SK-N-SH (cell line): ENCODE measurements at regions not wholly inside any gene's neighbourhood (a gene's known extent, or its start where the extent isn't known, plus 50 kb on each side); places are given as distances from the start of the nearest gene placed in this dataset.

Experiments used
- CTCF ChIA-PET: fragments of 300-600, 350-600 bp; formaldehyde crosslinking; extraction: SDS; loops from one replicate; lab custom pipeline; 2021; lab: Yijun Ruan, JAX
- POLR2A ChIA-PET: fragments of 350-600 bp; sonication (Branson Sonifier 250); formaldehyde crosslinking; extraction: SDS; loops from one replicate; lab custom pipeline; 2020; ENCODE audit warnings: antibody characterized with exemption, inconsistent platforms; lab: Yijun Ruan, JAX
- DNase-seq: peaks from one replicate; pipeline ENCODE4 v3.0.0; 2012
- H2AFZ ChIP-seq: fragments of 200-600 bp; sonication (generic); 2 replicates; pipeline ENCODE4 v1.8.1; 2016; ENCODE audit warnings: antibody characterized with exemption, mild to moderate bottlenecking, low read depth
- H3F3A ChIP-seq: fragments of 200-600 bp; sonication (generic); replicated peaks from 2 replicates; pipeline ENCODE3; 2016; ENCODE audit warnings: antibody characterized with exemption, mild to moderate bottlenecking; ENCODE audit not compliant: insufficient read depth
- H3K27ac ChIP-seq, 2 experiments: fragments of 200-500 bp in 1 of 2; fragments of 200-600 bp in 1 of 2; sonication (Bioruptor generic) in 1 of 2; sonication (generic), shearing (Covaris generic) in 1 of 2; 2 replicates each; pipeline versions ENCODE4 v1.5.1 to v1.6.1; 2014 to 2016; ENCODE audit warnings: low read depth in 2 of 2, inconsistent platforms in 1 of 2, low read length in 1 of 2, mild to moderate bottlenecking in 1 of 2, mixed read lengths in 1 of 2
- H3K27me3 ChIP-seq: fragments of 200-600 bp; sonication (generic), shearing (Covaris generic); 2 replicates; pipeline ENCODE4 v1.6.1; 2016; ENCODE audit warnings: mixed run types; ENCODE audit not compliant: insufficient read depth
- H3K36me3 ChIP-seq, 2 experiments: fragments of 200-500 bp in 1 of 2; fragments of 200-600 bp in 1 of 2; sonication (Bioruptor generic) in 1 of 2; sonication (generic) in 1 of 2; replicated peaks in 1 of 2; 2 replicates each; pipeline versions ENCODE3 to v1.5.1; 2014 to 2016; ENCODE audit warnings: low read length in 1 of 2, mild to moderate bottlenecking in 1 of 2; ENCODE audit not compliant: insufficient read depth in 2 of 2, control insufficient read depth in 1 of 2
- H3K4me1 ChIP-seq, 2 experiments: fragments of 200-500 bp in 1 of 2; fragments of 200-600 bp in 1 of 2; sonication (Bioruptor generic) in 1 of 2; sonication (generic), shearing (Covaris generic) in 1 of 2; 2 replicates each; pipeline versions ENCODE4 v1.5.1 to v1.6.1; 2014 to 2016; ENCODE audit warnings: low read depth in 1 of 2, low read length in 1 of 2, mixed run types in 1 of 2; ENCODE audit not compliant: insufficient read depth in 2 of 2, control insufficient read depth in 1 of 2
- H3K4me2 ChIP-seq: fragments of 200-600 bp; sonication (generic), shearing (Covaris generic); 2 replicates; pipeline ENCODE4 v1.6.1; 2017; ENCODE audit warnings: mixed run types
- H3K4me3 ChIP-seq, 2 experiments: fragments of 200-500 bp in 1 of 2; fragments of 200-600 bp in 1 of 2; sonication (Bioruptor generic) in 1 of 2; sonication (generic), shearing (Covaris generic) in 1 of 2; 2 replicates each; pipeline versions ENCODE4 v1.5.1 to v1.8.1; 2014 to 2016; ENCODE audit warnings: low read depth in 2 of 2, inconsistent platforms in 1 of 2, low read length in 1 of 2, mild to moderate bottlenecking in 1 of 2, mixed read lengths in 1 of 2, moderate library complexity in 1 of 2
- H3K79me2 ChIP-seq: fragments of 200-600 bp; sonication (generic); 2 replicates; pipeline ENCODE4 v1.8.1; 2017; ENCODE audit warnings: mild to moderate bottlenecking; ENCODE audit not compliant: insufficient read depth
- H3K9ac ChIP-seq: fragments of 200-600 bp; sonication (generic); 2 replicates; pipeline ENCODE4 v1.6.1; 2017; ENCODE audit warnings: mixed run types
- H3K9me2 ChIP-seq: fragments of 200-600 bp; sonication (generic); 2 replicates; pipeline ENCODE4 v1.6.1; 2017; ENCODE audit warnings: mixed run types
- H3K9me3 ChIP-seq: fragments of 200-600 bp; sonication (generic); 2 replicates; pipeline ENCODE4 v1.6.1; 2017; ENCODE audit warnings: mixed run types, mild to moderate bottlenecking, moderate library complexity
- H4K20me1 ChIP-seq: fragments of 200-600 bp; sonication (generic); 2 replicates; pipeline ENCODE4 v1.6.1; 2017; ENCODE audit warnings: mild to moderate bottlenecking, mixed run types; ENCODE audit not compliant: insufficient read depth
- ELF1 ChIP-seq: IDR thresholded peaks from 2 replicates; pipeline ENCODE4 v1.4.0; 2012
- EP300 ChIP-seq, 2 experiments: IDR thresholded peaks; 2 replicates each; pipeline versions ENCODE4 v1.4.0 to v1.6.1; 2012; ENCODE audit warnings: borderline replicate concordance in 1 of 2, low read depth in 1 of 2, low read length in 1 of 2
- EZH2phosphoT487 ChIP-seq: fragments of 200-600 bp; sonication (generic); IDR thresholded peaks from 2 replicates; pipeline ENCODE4 v1.6.1; 2017; ENCODE audit warnings: low read depth, mixed run types, mild to moderate bottlenecking, antibody characterized with exemption, moderate library complexity, borderline replicate concordance
- FOSL2 ChIP-seq: IDR thresholded peaks from 2 replicates; pipeline ENCODE4 v1.4.0; 2012; ENCODE audit warnings: low read depth, mild to moderate bottlenecking, moderate library complexity, borderline replicate concordance
- FOXJ3 ChIP-seq: sonication (generic); formaldehyde crosslinking; IDR thresholded peaks from 2 replicates; pipeline ENCODE4 v1.5.1; 2020; ENCODE audit warnings: mild to moderate bottlenecking, missing genetic modification reagents
- FOXM1 ChIP-seq: IDR thresholded peaks from 2 replicates; pipeline ENCODE4 v1.4.0; 2012; ENCODE audit warnings: low read depth, mild to moderate bottlenecking
- GABPA ChIP-seq: IDR thresholded peaks from 2 replicates; pipeline ENCODE4 v1.4.0; 2012; ENCODE audit warnings: low read depth, mild to moderate bottlenecking
- GATA2 ChIP-seq: sonication (generic); formaldehyde crosslinking; IDR thresholded peaks from 2 replicates; pipeline ENCODE4 v1.5.0; 2020; ENCODE audit warnings: mild to moderate bottlenecking, missing genetic modification reagents
- JUND ChIP-seq: IDR thresholded peaks from 2 replicates; pipeline ENCODE4 v1.4.0; 2012
- MEF2A ChIP-seq: IDR thresholded peaks from 2 replicates; pipeline ENCODE4 v1.4.0; 2012; ENCODE audit warnings: low read depth, borderline replicate concordance
- NRF1 ChIP-seq: IDR thresholded peaks from 2 replicates; pipeline ENCODE4 v1.6.1; 2012; ENCODE audit warnings: low read depth, mild to moderate bottlenecking, low read length
- RAD21 ChIP-seq: IDR thresholded peaks from 2 replicates; pipeline ENCODE4 v1.6.1; 2012; ENCODE audit warnings: mild to moderate bottlenecking, low read length
- RXRA ChIP-seq: IDR thresholded peaks from 2 replicates; pipeline ENCODE4 v1.4.0; 2012; ENCODE audit warnings: low read depth, mild to moderate bottlenecking, borderline replicate concordance
- SIN3A ChIP-seq: IDR thresholded peaks from 2 replicates; pipeline ENCODE4 v1.6.1; 2012; ENCODE audit warnings: low read depth, mild to moderate bottlenecking, low read length, moderate library complexity, borderline replicate concordance
- SMC3 ChIP-seq: IDR thresholded peaks from 2 replicates; pipeline ENCODE4 v1.6.1; 2012; ENCODE audit warnings: low read depth, low read length, improper control_type of control experiment
- WGBS: methylation state at CpG from one replicate; pipeline ENCODE4 v1.1.6; 2017; ENCODE audit warnings: low lambda C conversion rate; 5-methylcytosine and 5-hydroxymethylcytosine counted together
- TF ChIP-seq, protein P1 (sequence below): fragments of 150-350 bp; IDR thresholded peaks from 2 replicates; pipeline ENCODE4 v1.6.1; 2016; ENCODE audit warnings: mild to moderate bottlenecking, low read depth, low read length
- TF ChIP-seq, protein P2 (sequence below): IDR thresholded peaks from 2 replicates; pipeline ENCODE4; 2012
- TF ChIP-seq, protein P3 (sequence below): fragments of 150-350 bp; IDR thresholded peaks from 2 replicates; pipeline ENCODE4 v1.6.1; 2017; ENCODE audit warnings: antibody characterized with exemption, low read length, low read depth, borderline replicate concordance
- TF ChIP-seq, protein P4 (sequence below): fragments of 200-600 bp; sonication (generic); IDR thresholded peaks from 2 replicates; pipeline ENCODE4 v1.6.1; 2017; ENCODE audit warnings: antibody characterized with exemption, mild to moderate bottlenecking, moderate library complexity
- TF ChIP-seq, protein P5 (sequence below): IDR thresholded peaks from 2 replicates; pipeline ENCODE4 v1.4.0; 2012; ENCODE audit warnings: low read depth, borderline replicate concordance
- TF ChIP-seq, protein P6 (sequence below): IDR thresholded peaks from 2 replicates; pipeline ENCODE4 v1.4.0; 2012; ENCODE audit warnings: low read depth, borderline replicate concordance

DNA sequence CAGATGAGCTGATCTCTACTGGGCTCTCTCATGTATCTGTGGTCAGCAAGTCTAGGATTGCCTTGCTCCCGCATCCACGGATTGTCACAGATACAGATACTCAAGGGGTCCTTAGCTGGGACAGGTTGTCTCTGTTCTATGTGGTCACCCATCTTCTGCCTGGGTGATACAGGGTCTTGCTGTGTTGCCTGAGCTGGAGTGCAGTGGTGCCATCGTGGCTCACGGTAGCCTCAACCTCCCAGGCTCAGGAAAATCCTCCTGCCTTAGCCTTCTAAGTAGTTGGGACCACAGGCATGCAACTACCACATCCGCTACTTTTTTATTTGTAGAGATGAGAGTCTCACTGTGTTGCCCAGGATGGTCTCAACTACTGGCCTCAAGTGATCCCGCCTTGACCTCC, 72.5 kb upstream of the ZNF217 start:
- H3K9ac ChIP-seq, result no peak overlapping the region
- H3K27me3 ChIP-seq, result no peaks in the 10 kb centered on the region
- no peak overlapping the region for H3K4me2 ChIP-seq
- no peaks in the 10 kb centered on the region for H3K36me3 ChIP-seq
- no peak for DNase-seq
- no peak overlapping the region for H3K27ac ChIP-seq
- H3K4me3 ChIP-seq, result no peak overlapping the region
- H3K9me3 ChIP-seq, result no peaks in the 10 kb centered on the region
- TF ChIP-seq, protein P1, sequence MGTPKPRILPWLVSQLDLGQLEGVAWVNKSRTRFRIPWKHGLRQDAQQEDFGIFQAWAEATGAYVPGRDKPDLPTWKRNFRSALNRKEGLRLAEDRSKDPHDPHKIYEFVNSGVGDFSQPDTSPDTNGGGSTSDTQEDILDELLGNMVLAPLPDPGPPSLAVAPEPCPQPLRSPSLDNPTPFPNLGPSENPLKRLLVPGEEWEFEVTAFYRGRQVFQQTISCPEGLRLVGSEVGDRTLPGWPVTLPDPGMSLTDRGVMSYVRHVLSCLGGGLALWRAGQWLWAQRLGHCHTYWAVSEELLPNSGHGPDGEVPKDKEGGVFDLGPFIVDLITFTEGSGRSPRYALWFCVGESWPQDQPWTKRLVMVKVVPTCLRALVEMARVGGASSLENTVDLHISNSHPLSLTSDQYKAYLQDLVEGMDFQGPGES, result no peak
- no peak for TF ChIP-seq GABPA
- no peak for TF ChIP-seq SMC3
- no peak for TF ChIP-seq GATA2 (CRISPR knock-in tag)
- no peak for TF ChIP-seq JUND
- TF ChIP-seq EP300 (IDR thresholded peaks at IDR 0.05; ENCODE audit: borderline replicate concordance in 1 of 2, low read depth in 1 of 2, low read length in 1 of 2), result no peak
- TF ChIP-seq FOSL2, result no peak
- TF ChIP-seq, protein P2, sequence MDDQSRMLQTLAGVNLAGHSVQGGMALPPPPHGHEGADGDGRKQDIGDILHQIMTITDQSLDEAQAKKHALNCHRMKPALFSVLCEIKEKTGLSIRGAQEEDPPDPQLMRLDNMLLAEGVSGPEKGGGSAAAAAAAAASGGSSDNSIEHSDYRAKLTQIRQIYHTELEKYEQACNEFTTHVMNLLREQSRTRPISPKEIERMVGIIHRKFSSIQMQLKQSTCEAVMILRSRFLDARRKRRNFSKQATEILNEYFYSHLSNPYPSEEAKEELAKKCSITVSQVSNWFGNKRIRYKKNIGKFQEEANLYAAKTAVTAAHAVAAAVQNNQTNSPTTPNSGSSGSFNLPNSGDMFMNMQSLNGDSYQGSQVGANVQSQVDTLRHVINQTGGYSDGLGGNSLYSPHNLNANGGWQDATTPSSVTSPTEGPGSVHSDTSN, result no peak
- no peak for TF ChIP-seq MEF2A
- 85% methylated on average over 5 of the region's 6 CpGs for WGBS
- no peaks in the 10 kb centered on the region for H4K20me1 ChIP-seq
- ChIA-PET CTCF (interaction anchor here (0.9 kb wide), 1 partner anchor 11 kb away, joined by 3 read pairs; no protein-coding TSS in a partner anchor), POLR2A (no interaction called here)
- no peaks in the 10 kb centered on the region for H3K9me2 ChIP-seq
- no peaks in the 10 kb centered on the region for H3F3A ChIP-seq
- peaks cover 4 to 7% of the 10 kb centered on the region in 2 experiments; a peak in 3 of 4 replicates for H3K4me1 ChIP-seq
- H3K79me2 ChIP-seq, result no peaks in the 10 kb centered on the region
- H2AFZ ChIP-seq, result no peak overlapping the region

DNA sequence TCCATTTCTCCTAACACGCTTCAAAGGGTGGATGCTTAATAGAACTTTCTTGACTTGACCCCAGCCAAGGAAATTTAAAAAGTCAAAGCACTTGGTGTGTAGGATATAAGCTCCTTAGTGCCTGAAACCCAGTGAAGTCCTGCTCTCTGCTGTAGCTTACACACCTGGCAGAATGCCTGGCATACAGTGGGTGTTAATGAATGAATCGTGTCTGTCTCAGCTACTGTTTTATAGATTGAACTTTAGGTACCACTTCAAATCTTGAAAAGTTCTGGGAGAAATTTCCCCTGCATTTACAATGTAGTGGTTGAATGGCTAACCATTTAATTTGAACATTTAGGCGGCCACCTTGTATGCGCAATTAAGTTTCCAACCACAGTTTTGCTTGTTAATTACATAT, 70.5 kb upstream of the ZNF217 start:
- WGBS, result 93% methylated on average over 4 of the region's 4 CpGs
- H3F3A ChIP-seq, result no peaks in the 10 kb centered on the region
- POLR2A ChIA-PET, result no interaction called here
- TF ChIP-seq JUND (no peak), RXRA (no peak), ELF1 (no peak), FOXJ3 (CRISPR knock-in tag) (no peak), SIN3A (no peak), FOXM1 (no peak), EZH2phosphoT487 (no peak), GABPA (no peak), NRF1 (no peak), MEF2A (no peak), RAD21 (no peak)
- TF ChIP-seq, protein P3, sequence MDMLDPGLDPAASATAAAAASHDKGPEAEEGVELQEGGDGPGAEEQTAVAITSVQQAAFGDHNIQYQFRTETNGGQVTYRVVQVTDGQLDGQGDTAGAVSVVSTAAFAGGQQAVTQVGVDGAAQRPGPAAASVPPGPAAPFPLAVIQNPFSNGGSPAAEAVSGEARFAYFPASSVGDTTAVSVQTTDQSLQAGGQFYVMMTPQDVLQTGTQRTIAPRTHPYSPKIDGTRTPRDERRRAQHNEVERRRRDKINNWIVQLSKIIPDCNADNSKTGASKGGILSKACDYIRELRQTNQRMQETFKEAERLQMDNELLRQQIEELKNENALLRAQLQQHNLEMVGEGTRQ, result no peak
- TF ChIP-seq, protein P4, sequence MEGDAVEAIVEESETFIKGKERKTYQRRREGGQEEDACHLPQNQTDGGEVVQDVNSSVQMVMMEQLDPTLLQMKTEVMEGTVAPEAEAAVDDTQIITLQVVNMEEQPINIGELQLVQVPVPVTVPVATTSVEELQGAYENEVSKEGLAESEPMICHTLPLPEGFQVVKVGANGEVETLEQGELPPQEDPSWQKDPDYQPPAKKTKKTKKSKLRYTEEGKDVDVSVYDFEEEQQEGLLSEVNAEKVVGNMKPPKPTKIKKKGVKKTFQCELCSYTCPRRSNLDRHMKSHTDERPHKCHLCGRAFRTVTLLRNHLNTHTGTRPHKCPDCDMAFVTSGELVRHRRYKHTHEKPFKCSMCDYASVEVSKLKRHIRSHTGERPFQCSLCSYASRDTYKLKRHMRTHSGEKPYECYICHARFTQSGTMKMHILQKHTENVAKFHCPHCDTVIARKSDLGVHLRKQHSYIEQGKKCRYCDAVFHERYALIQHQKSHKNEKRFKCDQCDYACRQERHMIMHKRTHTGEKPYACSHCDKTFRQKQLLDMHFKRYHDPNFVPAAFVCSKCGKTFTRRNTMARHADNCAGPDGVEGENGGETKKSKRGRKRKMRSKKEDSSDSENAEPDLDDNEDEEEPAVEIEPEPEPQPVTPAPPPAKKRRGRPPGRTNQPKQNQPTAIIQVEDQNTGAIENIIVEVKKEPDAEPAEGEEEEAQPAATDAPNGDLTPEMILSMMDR, result no peak
- TF ChIP-seq, protein P5, sequence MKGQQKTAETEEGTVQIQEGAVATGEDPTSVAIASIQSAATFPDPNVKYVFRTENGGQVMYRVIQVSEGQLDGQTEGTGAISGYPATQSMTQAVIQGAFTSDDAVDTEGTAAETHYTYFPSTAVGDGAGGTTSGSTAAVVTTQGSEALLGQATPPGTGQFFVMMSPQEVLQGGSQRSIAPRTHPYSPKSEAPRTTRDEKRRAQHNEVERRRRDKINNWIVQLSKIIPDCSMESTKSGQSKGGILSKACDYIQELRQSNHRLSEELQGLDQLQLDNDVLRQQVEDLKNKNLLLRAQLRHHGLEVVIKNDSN, result no peak
- TF ChIP-seq, protein P6, sequence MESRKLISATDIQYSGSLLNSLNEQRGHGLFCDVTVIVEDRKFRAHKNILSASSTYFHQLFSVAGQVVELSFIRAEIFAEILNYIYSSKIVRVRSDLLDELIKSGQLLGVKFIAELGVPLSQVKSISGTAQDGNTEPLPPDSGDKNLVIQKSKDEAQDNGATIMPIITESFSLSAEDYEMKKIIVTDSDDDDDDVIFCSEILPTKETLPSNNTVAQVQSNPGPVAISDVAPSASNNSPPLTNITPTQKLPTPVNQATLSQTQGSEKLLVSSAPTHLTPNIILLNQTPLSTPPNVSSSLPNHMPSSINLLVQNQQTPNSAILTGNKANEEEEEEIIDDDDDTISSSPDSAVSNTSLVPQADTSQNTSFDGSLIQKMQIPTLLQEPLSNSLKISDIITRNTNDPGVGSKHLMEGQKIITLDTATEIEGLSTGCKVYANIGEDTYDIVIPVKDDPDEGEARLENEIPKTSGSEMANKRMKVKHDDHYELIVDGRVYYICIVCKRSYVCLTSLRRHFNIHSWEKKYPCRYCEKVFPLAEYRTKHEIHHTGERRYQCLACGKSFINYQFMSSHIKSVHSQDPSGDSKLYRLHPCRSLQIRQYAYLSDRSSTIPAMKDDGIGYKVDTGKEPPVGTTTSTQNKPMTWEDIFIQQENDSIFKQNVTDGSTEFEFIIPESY, result no peak
- TF ChIP-seq, all 33 proteins: peak for 0
- H3K79me2 ChIP-seq, result no peaks in the 10 kb centered on the region
- no peak overlapping the region for H3K4me3 ChIP-seq
- no peaks in the 10 kb centered on the region for H3K9me2 ChIP-seq
- no peaks in the 10 kb centered on the region for H3K9me3 ChIP-seq
- H3K36me3 ChIP-seq, result no peaks in the 10 kb centered on the region
- no peak overlapping the region for H2AFZ ChIP-seq
- H3K4me1 ChIP-seq, result peaks cover 9 to 16% of the 10 kb centered on the region in 2 experiments; a peak in 3 of 4 replicates
- no peak overlapping the region for H3K9ac ChIP-seq
- no peak overlapping the region for H3K4me2 ChIP-seq
- no peak overlapping the region for H3K27ac ChIP-seq
- H4K20me1 ChIP-seq, result no peaks in the 10 kb centered on the region
- no peaks in the 10 kb centered on the region for H3K27me3 ChIP-seq
- CTCF ChIA-PET, result interaction anchor here (0.7 to 1.0 kb wide), 3 partner anchors 9 to 15 kb away, joined by 3 to 4 read pairs (median 3); no protein-coding TSS in a partner anchor
- no peak for DNase-seq
